ENCODE measurements at regions not wholly inside any gene's neighbourhood (a gene's known extent, or its start where the extent isn't known, plus 50 kb on each side); places are given as distances from the start of the nearest gene placed in this dataset.
"Not testable (repeated sequence)": the region's sequence is repeated elsewhere in the genome, so short reads cannot be mapped to it uniquely, and the experiment has no call there.

GRCh38 chr9:81317223-81317622 lies 372.1 kb downstream of the TLE1 start:
- ATAC-seq = no peak
- intact Hi-C loops (cut with DNase I) = no loop called here
- TF ChIP-seq CTCF (IDR thresholded peaks at IDR 0.05) = no peak

GRCh38 chr9:81314490-81314889 lies 374.9 kb downstream of the TLE1 start:
- intact Hi-C loops (cut with DNase I) = no loop called here
- no peaks in the 10 kb centered on the region for H3K9me3 ChIP-seq
- DNase-seq = no peak
- no peaks in the 10 kb centered on the region for H3K27me3 ChIP-seq (ENCODE audit: insufficient read depth in 3 of 3, low read length in 2 of 3)
- H3K4me3 ChIP-seq = no peak overlapping the region
- no peaks in the 10 kb centered on the region for H3K4me1 ChIP-seq
- no peak for TF ChIP-seq CTCF (IDR thresholded peaks at IDR 0.05)
- ATAC-seq = no peak
- WGBS, 3 donors = 68 to 85% (median 70%) methylated on average over 3 of the region's 3 CpGs
- H3K27ac ChIP-seq = no peak overlapping the region
- H3K36me3 ChIP-seq (ENCODE audit: insufficient read depth in 1 of 2, low read depth in 1 of 2) = no peaks in the 10 kb centered on the region

More at GRCh38 chr9:81317223-81317622, 372.1 kb downstream of the TLE1 start:
- 91 to 100% (median 100%) methylated on average over 1 of the region's 1 CpG for WGBS, 3 donors
- no peak for DNase-seq
- no peak overlapping the region for H3K27ac ChIP-seq
- no peaks in the 10 kb centered on the region for H3K27me3 ChIP-seq (ENCODE audit: insufficient read depth in 3 of 3, low read length in 2 of 3)
- no peaks in the 10 kb centered on the region for H3K36me3 ChIP-seq (ENCODE audit: insufficient read depth in 1 of 2, low read depth in 1 of 2)
- H3K4me3 ChIP-seq = no peak overlapping the region
- H3K4me1 ChIP-seq = no peaks in the 10 kb centered on the region
- no peaks in the 10 kb centered on the region for H3K9me3 ChIP-seq

GRCh38 chr9:81313877-81314276 lies 375.5 kb downstream of the TLE1 start:
- DNase-seq (no peak), ATAC-seq (no peak)
- Histone ChIP-seq H3K27ac (no peak overlapping the region), H3K4me3 (no peak overlapping the region), H3K9me3 (no peaks in the 10 kb centered on the region), H3K36me3 (ENCODE audit: insufficient read depth in 1 of 2, low read depth in 1 of 2) (no peaks in the 10 kb centered on the region), H3K4me1 (no peaks in the 10 kb centered on the region), H3K27me3 (ENCODE audit: insufficient read depth in 3 of 3, low read length in 2 of 3) (no peaks in the 10 kb centered on the region)
- 96 to 98% (median 97%) methylated on average over 2 of the region's 2 CpGs for WGBS, 3 donors
- intact Hi-C loops (cut with DNase I) = no loop called here
- TF ChIP-seq CTCF (IDR thresholded peaks at IDR 0.05) = no peak

- TF ChIP-seq CTCF (IDR thresholded peaks at IDR 0.05) = peak; percentile 6
- DNase-seq (no peak), ATAC-seq (no peak)
- no peaks in the 10 kb centered on the region for H3K9me3 ChIP-seq
- no peak overlapping the region for H3K4me3 ChIP-seq
- no peaks in the 10 kb centered on the region for H3K27me3 ChIP-seq (ENCODE audit: insufficient read depth in 3 of 3, low read length in 2 of 3)
- intact Hi-C loops (cut with DNase I) = no loop called here
- no peak overlapping the region for H3K27ac ChIP-seq
- H3K36me3 ChIP-seq (ENCODE audit: insufficient read depth in 1 of 2, low read depth in 1 of 2) = no peaks in the 10 kb centered on the region
- 73 to 82% (median 78%) methylated on average over 3 of the region's 3 CpGs for WGBS, 3 donors
- no peaks in the 10 kb centered on the region for H3K4me1 ChIP-seq
These were observed 377.0 kb downstream of the TLE1 start for GRCh38 chr9:81312346-81312745.

- no peak for ATAC-seq
- TF ChIP-seq CTCF (IDR thresholded peaks at IDR 0.05) = no peak
- Histone ChIP-seq H3K4me3 (no peak overlapping the region), H3K9me3 (no peaks in the 10 kb centered on the region), H3K36me3 (ENCODE audit: insufficient read depth in 1 of 2, low read depth in 1 of 2) (no peaks in the 10 kb centered on the region), H3K27me3 (ENCODE audit: insufficient read depth in 3 of 3, low read length in 2 of 3) (no peaks in the 10 kb centered on the region), H3K4me1 (no peaks in the 10 kb centered on the region), H3K27ac (no peak overlapping the region)
- WGBS, 3 donors = 89 to 94% (median 93%) methylated on average over 4 of the region's 4 CpGs
- no peak for DNase-seq
- intact Hi-C loops (cut with DNase I) = no loop called here
These were observed 380.9 kb downstream of the TLE1 start for GRCh38 chr9:81308404-81308803.

DNA sequence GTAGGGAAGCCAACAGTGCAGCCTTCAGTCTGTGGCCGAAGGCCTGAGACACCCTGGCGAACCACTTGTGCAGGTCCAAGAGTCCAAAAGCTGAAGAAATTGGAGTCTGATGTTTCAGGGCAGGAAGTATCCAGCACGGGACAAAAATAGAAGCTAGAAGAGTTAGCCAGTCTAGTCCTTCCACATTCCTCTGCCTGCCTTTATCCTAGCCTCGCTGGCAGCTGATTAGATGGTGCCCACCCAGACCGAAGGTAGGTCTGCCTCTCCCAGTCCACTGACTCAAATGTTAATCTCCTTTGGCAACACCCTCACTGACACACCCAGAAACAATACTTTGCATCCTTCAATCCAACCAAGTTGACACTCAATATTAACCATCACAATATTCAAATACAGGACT lies 381.6 kb downstream of the TLE1 start:
- H3K4me1 ChIP-seq; ATAC-seq; H3K27me3 ChIP-seq (ENCODE audit: insufficient read depth in 3 of 3, low read length in 2 of 3); H3K27ac ChIP-seq; H3K9me3 ChIP-seq; H3K4me3 ChIP-seq; H3K36me3 ChIP-seq (ENCODE audit: insufficient read depth in 1 of 2, low read depth in 1 of 2); intact Hi-C loops (cut with DNase I); DNase-seq: not testable (repeated sequence)
- WGBS, 3 donors = 55 to 89% (median 58%) methylated on average over 5 of the region's 5 CpGs
